Astrocyte of the spinal cord (primary cell): ENCODE measurements at regions not wholly inside any gene's neighbourhood (a gene's known extent, or its start where the extent isn't known, plus 50 kb on each side); places are given as distances from the start of the nearest gene placed in this dataset.

Source experiments
- DNase-seq: peaks from one replicate; pipeline ENCODE4 v3.0.0; 2011; ENCODE audit warnings: low read depth, low spot score
- H3K4me3 ChIP-seq: 2 replicates; pipeline ENCODE4 v1.5.1; 2011; ENCODE audit warnings: low read depth, mild to moderate bottlenecking, low read length, moderate library complexity
- in situ Hi-C: cut with HindIII; loops from 2 replicates; pipeline ENCODE4 v1.10.0; 2017; ENCODE audit warnings: low sequenced_read_pairs
- TF ChIP-seq, protein P1 (sequence below): IDR thresholded peaks from 2 replicates; pipeline ENCODE4 v1.5.1; 2012; ENCODE audit warnings: low read depth, mild to moderate bottlenecking, low read length, inconsistent platforms

DNA sequence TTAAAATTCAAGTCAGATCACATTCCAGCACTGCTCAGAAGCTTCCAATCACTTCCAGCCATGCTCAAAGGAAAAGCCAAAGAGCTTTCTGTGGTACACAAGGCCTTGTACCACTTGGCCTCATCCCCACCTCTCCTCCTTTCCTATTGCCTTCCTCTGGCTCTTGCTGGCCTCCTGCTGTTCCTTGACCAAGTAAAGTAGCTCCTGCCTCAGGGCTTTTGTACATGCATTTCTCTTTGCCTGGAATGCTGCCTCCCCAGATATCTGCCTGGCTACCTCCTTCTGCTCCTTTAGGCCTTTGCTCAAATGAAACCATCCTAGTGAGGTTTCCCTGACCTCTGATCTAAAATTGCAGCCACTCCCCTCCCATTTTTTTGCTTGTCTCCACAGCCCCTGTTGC lies 51.2 kb upstream of the TCL1B start:
- no peak for DNase-seq
- in situ Hi-C loops = no loop called here
- no peak overlapping the region for H3K4me3 ChIP-seq
- TF ChIP-seq, protein P1, sequence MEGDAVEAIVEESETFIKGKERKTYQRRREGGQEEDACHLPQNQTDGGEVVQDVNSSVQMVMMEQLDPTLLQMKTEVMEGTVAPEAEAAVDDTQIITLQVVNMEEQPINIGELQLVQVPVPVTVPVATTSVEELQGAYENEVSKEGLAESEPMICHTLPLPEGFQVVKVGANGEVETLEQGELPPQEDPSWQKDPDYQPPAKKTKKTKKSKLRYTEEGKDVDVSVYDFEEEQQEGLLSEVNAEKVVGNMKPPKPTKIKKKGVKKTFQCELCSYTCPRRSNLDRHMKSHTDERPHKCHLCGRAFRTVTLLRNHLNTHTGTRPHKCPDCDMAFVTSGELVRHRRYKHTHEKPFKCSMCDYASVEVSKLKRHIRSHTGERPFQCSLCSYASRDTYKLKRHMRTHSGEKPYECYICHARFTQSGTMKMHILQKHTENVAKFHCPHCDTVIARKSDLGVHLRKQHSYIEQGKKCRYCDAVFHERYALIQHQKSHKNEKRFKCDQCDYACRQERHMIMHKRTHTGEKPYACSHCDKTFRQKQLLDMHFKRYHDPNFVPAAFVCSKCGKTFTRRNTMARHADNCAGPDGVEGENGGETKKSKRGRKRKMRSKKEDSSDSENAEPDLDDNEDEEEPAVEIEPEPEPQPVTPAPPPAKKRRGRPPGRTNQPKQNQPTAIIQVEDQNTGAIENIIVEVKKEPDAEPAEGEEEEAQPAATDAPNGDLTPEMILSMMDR = no peak
